ENCODE measurements at regions not wholly inside any gene's neighbourhood (a gene's known extent, or its start where the extent isn't known, plus 50 kb on each side); places are given as distances from the start of the nearest gene placed in this dataset.

- H3K4me3 ChIP-seq: no peak overlapping the region
- no peak overlapping the region for H3K27ac ChIP-seq
Observed at GRCh38 chr10:94174838-94175237, 181.1 kb downstream of the PLCE1 start.

- no peak overlapping the region for H3K27ac ChIP-seq
- no peak overlapping the region for H3K4me3 ChIP-seq
Observed at GRCh38 chr10:94178475-94179253, 184.1 kb downstream of the NOC3L start.

- Histone ChIP-seq H3K4me3 (no peak overlapping the region), H3K27ac (no peak overlapping the region)
Observed at GRCh38 chr10:94180576-94180975, 182.2 kb downstream of the NOC3L start.

DNA sequence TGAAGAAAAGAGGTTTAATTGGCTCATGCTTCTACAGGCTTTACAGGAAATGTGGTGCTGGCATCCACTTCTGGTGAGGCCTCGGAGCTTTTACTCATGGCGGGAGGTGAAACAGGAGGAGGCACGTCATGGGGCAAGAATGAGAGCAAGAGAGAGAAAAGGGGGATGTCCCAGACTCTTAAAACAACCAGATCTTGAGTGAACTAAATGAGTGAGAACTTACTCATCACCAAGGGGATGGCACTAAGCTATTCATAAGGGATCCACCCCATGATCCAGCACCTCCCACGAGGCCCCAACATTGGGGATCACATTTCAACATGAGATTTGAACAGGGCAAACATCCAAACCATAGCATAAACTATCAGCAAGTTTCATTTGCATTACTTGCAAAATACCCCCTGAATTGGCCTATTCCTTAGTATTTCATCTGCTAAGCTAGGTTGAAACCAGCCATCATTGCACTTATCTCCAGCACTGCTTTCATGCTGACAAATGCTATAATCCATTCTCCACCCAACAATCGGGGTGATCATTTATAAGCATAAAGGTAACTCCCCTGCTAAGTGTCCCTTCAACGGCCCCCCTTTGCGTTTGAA, 179.0 kb downstream of the NOC3L start:
- Histone ChIP-seq H3K27ac (no peak overlapping the region), H3K4me3 (no peak overlapping the region)

GRCh38 chr10:94186722-94187121, 176.0 kb downstream of the NOC3L start:
- Histone ChIP-seq H3K4me3 (no peak overlapping the region), H3K27ac (no peak overlapping the region)

- H3K27ac ChIP-seq: no peak overlapping the region
- no peak overlapping the region for H3K4me3 ChIP-seq
Observed at GRCh38 chr10:94192333-94192732, 170.4 kb downstream of the NOC3L start.

- H3K27ac ChIP-seq: no peak overlapping the region
Observed at GRCh38 chr10:94192974-94193373, 169.8 kb downstream of the NOC3L start.

DNA sequence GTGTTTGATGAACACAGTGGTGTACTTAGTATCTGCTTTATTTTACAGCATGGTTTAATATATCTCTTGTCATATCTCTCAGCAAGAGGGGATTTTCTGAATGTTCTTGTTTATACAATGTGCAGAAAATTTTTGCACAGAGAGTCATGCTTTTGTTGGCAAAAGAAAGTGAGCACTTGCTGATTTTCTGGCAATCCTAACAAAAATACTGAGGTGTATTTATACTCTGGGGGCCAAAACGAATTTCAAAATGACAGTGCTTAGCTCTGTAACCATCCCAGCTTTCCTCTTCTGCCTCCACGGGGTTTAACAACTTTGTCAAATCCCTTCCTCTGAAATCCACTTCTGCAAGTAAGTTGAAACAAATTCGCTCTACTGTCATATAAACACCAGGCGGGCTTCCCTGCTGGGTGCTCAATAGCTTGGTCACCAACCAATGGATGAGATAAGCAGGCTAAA, 169.2 kb downstream of the NOC3L start:
- H3K27ac ChIP-seq: no peak overlapping the region
- H3K4me3 ChIP-seq: no peak overlapping the region

More at GRCh38 chr10:94192974-94193373, 169.8 kb downstream of the NOC3L start:
- H3K4me3 ChIP-seq: no peak overlapping the region

- Histone ChIP-seq H3K4me3 (no peak overlapping the region), H3K27ac (no peak overlapping the region)
Observed at GRCh38 chr10:94194256-94194655, 168.5 kb downstream of the NOC3L start.

- Histone ChIP-seq H3K27ac (no peak overlapping the region), H3K4me3 (no peak overlapping the region)
Observed at GRCh38 chr10:94197241-94197640, 165.5 kb downstream of the NOC3L start.

- Histone ChIP-seq H3K4me3 (no peak overlapping the region), H3K27ac (no peak overlapping the region)
Observed at GRCh38 chr10:94198324-94198723, 164.4 kb downstream of the NOC3L start.

GRCh38 chr10:94199565-94199964, 163.2 kb downstream of the NOC3L start:
- H3K4me3 ChIP-seq: no peak overlapping the region
- H3K27ac ChIP-seq: no peak overlapping the region

GRCh38 chr10:94200146-94200837, 162.4 kb downstream of the NOC3L start:
- no peak overlapping the region for H3K27ac ChIP-seq
- no peak overlapping the region for H3K4me3 ChIP-seq

DNA sequence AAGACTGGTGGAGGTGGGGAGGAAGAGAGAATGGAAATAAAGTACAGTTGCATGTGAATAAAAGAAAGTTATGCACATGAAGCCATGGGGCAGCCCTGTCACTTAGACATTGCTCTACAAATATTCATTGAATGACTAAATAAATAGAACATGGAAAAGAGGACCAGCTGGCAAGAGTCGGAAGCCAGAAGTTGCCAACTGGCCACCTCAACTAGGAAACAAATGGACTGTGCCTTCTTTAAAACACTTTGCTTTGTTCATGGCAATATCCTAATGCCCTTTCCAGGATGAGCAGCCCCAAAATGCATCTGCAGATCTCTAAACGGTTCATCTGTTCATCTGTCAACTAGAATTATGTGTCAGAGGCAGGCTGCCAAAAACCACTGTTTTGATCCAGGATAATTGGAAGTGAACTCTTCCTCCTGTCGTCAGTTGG, 157.3 kb downstream of the NOC3L start:
- Histone ChIP-seq H3K4me3 (no peak overlapping the region), H3K27ac (no peak overlapping the region)

- no peak overlapping the region for H3K4me3 ChIP-seq
- H3K27ac ChIP-seq: no peak overlapping the region
Observed at GRCh38 chr10:94206176-94206575, 156.6 kb downstream of the NOC3L start.

- H3K27ac ChIP-seq: no peak overlapping the region
Observed at GRCh38 chr10:94208315-94208714, 154.4 kb downstream of the NOC3L start.

DNA sequence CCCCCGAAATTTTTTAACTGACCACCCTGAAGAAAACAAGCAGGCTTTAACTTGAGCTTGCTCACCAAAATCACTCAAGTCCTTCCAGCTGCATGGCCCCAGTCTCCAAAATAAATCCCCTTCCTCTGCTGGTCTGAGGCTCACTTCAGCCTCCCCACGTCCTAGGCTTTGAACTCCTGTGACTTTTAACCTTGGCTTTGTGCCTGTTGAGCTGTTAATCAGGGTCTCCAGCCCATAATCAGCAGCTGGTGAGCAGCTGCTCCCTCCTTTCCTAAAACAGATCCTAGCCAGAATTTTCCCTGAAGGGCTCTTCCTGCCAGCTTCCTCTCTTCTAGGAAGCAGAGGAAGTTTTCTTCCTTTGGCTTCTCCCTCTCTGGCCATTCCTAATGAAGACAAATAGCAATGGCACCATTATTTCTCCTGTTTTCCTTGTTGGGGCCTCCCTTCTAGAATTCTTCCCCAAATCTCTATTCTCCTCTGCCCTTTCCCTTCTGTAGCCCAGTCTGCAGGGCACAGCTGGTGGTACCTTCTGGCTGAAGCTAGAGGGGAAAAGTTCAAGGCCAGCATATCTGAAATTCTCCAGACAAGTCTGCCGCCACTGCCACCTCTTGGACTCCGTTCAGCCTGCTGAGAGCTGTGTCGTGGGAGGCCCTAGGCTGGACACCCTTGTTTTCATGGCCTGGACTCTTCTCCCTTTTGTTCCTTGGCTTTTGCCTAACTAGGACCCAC, 152.1 kb downstream of the NOC3L start:
- H3K4me3 ChIP-seq: no peak overlapping the region
- H3K27ac ChIP-seq: no peak overlapping the region

More at GRCh38 chr10:94208315-94208714, 154.4 kb downstream of the NOC3L start:
- no peak overlapping the region for H3K4me3 ChIP-seq

DNA sequence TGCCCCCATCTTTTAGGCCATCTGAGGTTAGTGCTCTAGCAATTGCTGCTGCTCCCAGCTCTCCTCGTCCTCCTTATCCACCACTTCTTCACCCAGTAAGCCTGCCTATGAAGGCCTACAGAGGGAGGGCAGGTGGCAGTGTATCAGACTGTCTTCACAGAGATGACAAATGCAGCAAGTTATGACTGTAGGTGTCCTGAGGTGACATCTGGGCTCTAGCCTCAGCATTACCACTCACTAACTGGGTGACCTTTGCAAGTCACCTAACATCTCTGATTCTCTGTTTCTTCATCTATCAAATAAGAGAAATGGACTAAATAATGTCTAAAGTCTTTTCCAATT, 151.6 kb downstream of the NOC3L start:
- Histone ChIP-seq H3K4me3 (no peak overlapping the region), H3K27ac (no peak overlapping the region)

GRCh38 chr10:94213001-94213530, 149.7 kb downstream of the NOC3L start:
- peak overlapping the region in 1 of 21 experiments; percentile 19 for H3K27ac ChIP-seq
- H3K4me3 ChIP-seq: no peak overlapping the region

DNA sequence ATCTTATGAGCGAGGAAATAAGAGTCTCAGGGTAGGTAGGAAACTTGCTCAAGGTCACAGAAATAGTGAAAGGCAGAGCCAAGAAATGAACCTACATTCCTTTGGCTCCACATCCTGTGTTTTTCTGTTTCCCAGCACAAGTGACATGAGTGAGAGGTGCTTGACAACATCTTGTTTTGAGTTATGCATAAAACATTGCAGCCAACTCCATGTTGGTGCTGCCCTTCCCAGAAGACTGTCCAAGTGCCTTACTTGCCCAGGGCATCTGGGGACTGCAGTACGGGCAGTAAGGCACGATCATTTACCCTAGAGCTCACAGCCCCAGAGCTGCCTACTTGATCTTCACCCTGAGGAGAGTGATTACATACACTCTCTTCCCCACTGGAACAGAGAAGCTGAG, 148.8 kb downstream of the NOC3L start:
- H3K4me3 ChIP-seq: no peak overlapping the region
- no peak overlapping the region for H3K27ac ChIP-seq

Measured in skin epidermis (tissue), 12 donors.